SK-N-SH (cell line): ENCODE measurements at regions not wholly inside any gene's neighbourhood (a gene's known extent, or its start where the extent isn't known, plus 50 kb on each side); places are given as distances from the start of the nearest gene placed in this dataset.

Experiments
- CTCF ChIA-PET: fragments of 300-600, 350-600 bp; formaldehyde crosslinking; extraction: SDS; loops from one replicate; lab custom pipeline; 2021; lab: Yijun Ruan, JAX
- POLR2A ChIA-PET: fragments of 350-600 bp; sonication (Branson Sonifier 250); formaldehyde crosslinking; extraction: SDS; loops from one replicate; lab custom pipeline; 2020; ENCODE audit warnings: antibody characterized with exemption, inconsistent platforms; lab: Yijun Ruan, JAX
- DNase-seq: peaks from one replicate; pipeline ENCODE4 v3.0.0; 2012
- H2AFZ ChIP-seq: fragments of 200-600 bp; sonication (generic); 2 replicates; pipeline ENCODE4 v1.8.1; 2016; ENCODE audit warnings: antibody characterized with exemption, mild to moderate bottlenecking, low read depth
- H3F3A ChIP-seq: fragments of 200-600 bp; sonication (generic); replicated peaks from 2 replicates; pipeline ENCODE3; 2016; ENCODE audit warnings: antibody characterized with exemption, mild to moderate bottlenecking; ENCODE audit not compliant: insufficient read depth
- H3K27ac ChIP-seq, 2 experiments: fragments of 200-500 bp in 1 of 2; fragments of 200-600 bp in 1 of 2; sonication (Bioruptor generic) in 1 of 2; sonication (generic), shearing (Covaris generic) in 1 of 2; 2 replicates each; pipeline versions ENCODE4 v1.5.1 to v1.6.1; 2014 to 2016; ENCODE audit warnings: low read depth in 2 of 2, inconsistent platforms in 1 of 2, low read length in 1 of 2, mild to moderate bottlenecking in 1 of 2, mixed read lengths in 1 of 2
- H3K27me3 ChIP-seq: fragments of 200-600 bp; sonication (generic), shearing (Covaris generic); 2 replicates; pipeline ENCODE4 v1.6.1; 2016; ENCODE audit warnings: mixed run types; ENCODE audit not compliant: insufficient read depth
- H3K36me3 ChIP-seq, 2 experiments: fragments of 200-500 bp in 1 of 2; fragments of 200-600 bp in 1 of 2; sonication (Bioruptor generic) in 1 of 2; sonication (generic) in 1 of 2; replicated peaks in 1 of 2; 2 replicates each; pipeline versions ENCODE3 to v1.5.1; 2014 to 2016; ENCODE audit warnings: low read length in 1 of 2, mild to moderate bottlenecking in 1 of 2; ENCODE audit not compliant: insufficient read depth in 2 of 2, control insufficient read depth in 1 of 2
- H3K4me1 ChIP-seq, 2 experiments: fragments of 200-500 bp in 1 of 2; fragments of 200-600 bp in 1 of 2; sonication (Bioruptor generic) in 1 of 2; sonication (generic), shearing (Covaris generic) in 1 of 2; 2 replicates each; pipeline versions ENCODE4 v1.5.1 to v1.6.1; 2014 to 2016; ENCODE audit warnings: low read depth in 1 of 2, low read length in 1 of 2, mixed run types in 1 of 2; ENCODE audit not compliant: insufficient read depth in 2 of 2, control insufficient read depth in 1 of 2
- H3K4me2 ChIP-seq: fragments of 200-600 bp; sonication (generic), shearing (Covaris generic); 2 replicates; pipeline ENCODE4 v1.6.1; 2017; ENCODE audit warnings: mixed run types
- H3K4me3 ChIP-seq, 2 experiments: fragments of 200-500 bp in 1 of 2; fragments of 200-600 bp in 1 of 2; sonication (Bioruptor generic) in 1 of 2; sonication (generic), shearing (Covaris generic) in 1 of 2; 2 replicates each; pipeline versions ENCODE4 v1.5.1 to v1.8.1; 2014 to 2016; ENCODE audit warnings: low read depth in 2 of 2, inconsistent platforms in 1 of 2, low read length in 1 of 2, mild to moderate bottlenecking in 1 of 2, mixed read lengths in 1 of 2, moderate library complexity in 1 of 2
- H3K79me2 ChIP-seq: fragments of 200-600 bp; sonication (generic); 2 replicates; pipeline ENCODE4 v1.8.1; 2017; ENCODE audit warnings: mild to moderate bottlenecking; ENCODE audit not compliant: insufficient read depth
- H3K9ac ChIP-seq: fragments of 200-600 bp; sonication (generic); 2 replicates; pipeline ENCODE4 v1.6.1; 2017; ENCODE audit warnings: mixed run types
- H3K9me2 ChIP-seq: fragments of 200-600 bp; sonication (generic); 2 replicates; pipeline ENCODE4 v1.6.1; 2017; ENCODE audit warnings: mixed run types
- H3K9me3 ChIP-seq: fragments of 200-600 bp; sonication (generic); 2 replicates; pipeline ENCODE4 v1.6.1; 2017; ENCODE audit warnings: mixed run types, mild to moderate bottlenecking, moderate library complexity
- H4K20me1 ChIP-seq: fragments of 200-600 bp; sonication (generic); 2 replicates; pipeline ENCODE4 v1.6.1; 2017; ENCODE audit warnings: mild to moderate bottlenecking, mixed run types; ENCODE audit not compliant: insufficient read depth
- CHD2 ChIP-seq: fragments of 150-350 bp; IDR thresholded peaks from 2 replicates; pipeline ENCODE4 v1.6.1; 2018; ENCODE audit warnings: low read length; ENCODE audit not compliant: partially characterized antibody
- ELF1 ChIP-seq: IDR thresholded peaks from 2 replicates; pipeline ENCODE4 v1.4.0; 2012
- FOXJ3 ChIP-seq: sonication (generic); formaldehyde crosslinking; IDR thresholded peaks from 2 replicates; pipeline ENCODE4 v1.5.1; 2020; ENCODE audit warnings: mild to moderate bottlenecking, missing genetic modification reagents
- FOXM1 ChIP-seq: IDR thresholded peaks from 2 replicates; pipeline ENCODE4 v1.4.0; 2012; ENCODE audit warnings: low read depth, mild to moderate bottlenecking
- GABPA ChIP-seq: IDR thresholded peaks from 2 replicates; pipeline ENCODE4 v1.4.0; 2012; ENCODE audit warnings: low read depth, mild to moderate bottlenecking
- NFIC ChIP-seq: IDR thresholded peaks from 2 replicates; pipeline ENCODE4 v1.4.0; 2012; ENCODE audit warnings: borderline replicate concordance
- NRF1 ChIP-seq: IDR thresholded peaks from 2 replicates; pipeline ENCODE4 v1.6.1; 2012; ENCODE audit warnings: low read depth, mild to moderate bottlenecking, low read length
- RAD21 ChIP-seq: IDR thresholded peaks from 2 replicates; pipeline ENCODE4 v1.6.1; 2012; ENCODE audit warnings: mild to moderate bottlenecking, low read length
- RFX5 ChIP-seq: IDR thresholded peaks from 2 replicates; pipeline ENCODE4 v1.6.1; 2012; ENCODE audit warnings: mild to moderate bottlenecking, improper control_type of control experiment, low read length
- RXRA ChIP-seq: IDR thresholded peaks from 2 replicates; pipeline ENCODE4 v1.4.0; 2012; ENCODE audit warnings: low read depth, mild to moderate bottlenecking, borderline replicate concordance
- SMC3 ChIP-seq: IDR thresholded peaks from 2 replicates; pipeline ENCODE4 v1.6.1; 2012; ENCODE audit warnings: low read depth, low read length, improper control_type of control experiment
- TAF1 ChIP-seq: IDR thresholded peaks from 2 replicates; pipeline ENCODE4 v1.6.1; 2012; ENCODE audit warnings: low read depth, mild to moderate bottlenecking, low read length, moderate library complexity, borderline replicate concordance
- TCF12 ChIP-seq: IDR thresholded peaks from 2 replicates; pipeline ENCODE4 v1.4.0; 2012
- WGBS: methylation state at CpG from one replicate; pipeline ENCODE4 v1.1.6; 2017; ENCODE audit warnings: low lambda C conversion rate; 5-methylcytosine and 5-hydroxymethylcytosine counted together
- TF ChIP-seq, protein P1 (sequence below): fragments of 150-350 bp; IDR thresholded peaks from 2 replicates; pipeline ENCODE4 v1.6.1; 2016; ENCODE audit warnings: mild to moderate bottlenecking, low read depth, low read length
- TF ChIP-seq, protein P2 (sequence below): IDR thresholded peaks from 2 replicates; pipeline ENCODE4; 2012
- TF ChIP-seq, protein P3 (sequence below): IDR thresholded peaks from 2 replicates; pipeline ENCODE4 v1.4.0; 2012; ENCODE audit warnings: low read depth
- TF ChIP-seq, protein P4 (sequence below): fragments of 150-350 bp; IDR thresholded peaks from 2 replicates; pipeline ENCODE4 v1.6.1; 2017; ENCODE audit warnings: antibody characterized with exemption, low read length, low read depth, borderline replicate concordance
- TF ChIP-seq, protein P5 (sequence below): IDR thresholded peaks from 2 replicates; pipeline ENCODE4 v1.4.0; 2012; ENCODE audit warnings: low read depth, borderline replicate concordance

DNA sequence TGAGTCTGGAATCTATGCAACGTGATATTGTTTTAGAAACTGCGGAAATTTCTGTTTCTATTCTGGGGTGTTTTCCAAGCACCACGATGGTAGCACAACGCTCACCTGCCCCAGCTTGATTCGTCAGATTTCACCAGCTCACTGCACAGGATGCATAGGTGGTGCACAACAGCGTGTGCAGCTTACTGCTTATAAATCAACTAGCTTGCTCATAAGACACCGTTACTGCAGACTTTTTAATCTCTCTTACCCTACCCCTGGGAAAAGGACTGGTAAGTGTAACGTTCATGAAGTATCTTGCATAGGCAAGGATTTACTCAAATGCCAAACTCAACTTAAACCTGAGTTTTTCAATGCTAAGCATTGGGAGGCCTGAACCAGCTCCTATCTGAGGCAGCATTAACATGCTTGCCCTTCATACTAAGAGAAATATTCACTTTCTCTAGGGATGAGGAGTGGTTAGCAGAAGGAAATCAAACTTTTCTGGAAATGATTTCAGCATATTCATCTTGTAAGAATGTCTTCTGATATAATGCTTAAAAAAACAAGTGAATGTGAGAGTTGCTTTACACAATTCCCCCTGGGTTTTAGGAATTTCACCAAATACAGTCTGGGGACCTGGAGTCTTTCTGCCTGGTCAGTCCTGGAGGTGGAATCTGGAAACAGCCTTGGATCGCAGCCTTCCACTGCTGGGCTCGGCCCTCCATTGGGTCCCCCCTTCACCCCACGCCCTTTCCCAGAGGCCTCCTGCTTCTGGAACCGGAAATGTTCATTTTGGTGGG, 100.6 kb downstream of the DACT2 start:
- no peaks in the 10 kb centered on the region for H3K9me2 ChIP-seq
- H3K27ac ChIP-seq, result no peak overlapping the region
- no peaks in the 10 kb centered on the region for H3K79me2 ChIP-seq
- no peak overlapping the region for H3K9ac ChIP-seq
- H3K9me3 ChIP-seq, result no peaks in the 10 kb centered on the region
- no peaks in the 10 kb centered on the region for H4K20me1 ChIP-seq
- H3K4me1 ChIP-seq, result no peaks in the 10 kb centered on the region
- H3K4me3 ChIP-seq, result no peak overlapping the region
- ChIA-PET POLR2A (no interaction called here), CTCF (interaction anchor here (1.0 kb wide), 1 partner anchor 13 kb away, joined by 3 read pairs; no protein-coding TSS in a partner anchor)
- no peaks in the 10 kb centered on the region for H3K36me3 ChIP-seq
- no peaks in the 10 kb centered on the region for H3F3A ChIP-seq
- no peak overlapping the region for H2AFZ ChIP-seq
- DNase-seq, result no peak
- no peak overlapping the region for H3K4me2 ChIP-seq
- H3K27me3 ChIP-seq, result no peaks in the 10 kb centered on the region
- TF ChIP-seq, protein P1, sequence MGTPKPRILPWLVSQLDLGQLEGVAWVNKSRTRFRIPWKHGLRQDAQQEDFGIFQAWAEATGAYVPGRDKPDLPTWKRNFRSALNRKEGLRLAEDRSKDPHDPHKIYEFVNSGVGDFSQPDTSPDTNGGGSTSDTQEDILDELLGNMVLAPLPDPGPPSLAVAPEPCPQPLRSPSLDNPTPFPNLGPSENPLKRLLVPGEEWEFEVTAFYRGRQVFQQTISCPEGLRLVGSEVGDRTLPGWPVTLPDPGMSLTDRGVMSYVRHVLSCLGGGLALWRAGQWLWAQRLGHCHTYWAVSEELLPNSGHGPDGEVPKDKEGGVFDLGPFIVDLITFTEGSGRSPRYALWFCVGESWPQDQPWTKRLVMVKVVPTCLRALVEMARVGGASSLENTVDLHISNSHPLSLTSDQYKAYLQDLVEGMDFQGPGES, result no peak
- TF ChIP-seq TCF12 (no peak), NRF1 (no peak)
- TF ChIP-seq, protein P2, sequence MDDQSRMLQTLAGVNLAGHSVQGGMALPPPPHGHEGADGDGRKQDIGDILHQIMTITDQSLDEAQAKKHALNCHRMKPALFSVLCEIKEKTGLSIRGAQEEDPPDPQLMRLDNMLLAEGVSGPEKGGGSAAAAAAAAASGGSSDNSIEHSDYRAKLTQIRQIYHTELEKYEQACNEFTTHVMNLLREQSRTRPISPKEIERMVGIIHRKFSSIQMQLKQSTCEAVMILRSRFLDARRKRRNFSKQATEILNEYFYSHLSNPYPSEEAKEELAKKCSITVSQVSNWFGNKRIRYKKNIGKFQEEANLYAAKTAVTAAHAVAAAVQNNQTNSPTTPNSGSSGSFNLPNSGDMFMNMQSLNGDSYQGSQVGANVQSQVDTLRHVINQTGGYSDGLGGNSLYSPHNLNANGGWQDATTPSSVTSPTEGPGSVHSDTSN, result no peak
- 42% methylated on average over 9 of the region's 12 CpGs for WGBS

DNA sequence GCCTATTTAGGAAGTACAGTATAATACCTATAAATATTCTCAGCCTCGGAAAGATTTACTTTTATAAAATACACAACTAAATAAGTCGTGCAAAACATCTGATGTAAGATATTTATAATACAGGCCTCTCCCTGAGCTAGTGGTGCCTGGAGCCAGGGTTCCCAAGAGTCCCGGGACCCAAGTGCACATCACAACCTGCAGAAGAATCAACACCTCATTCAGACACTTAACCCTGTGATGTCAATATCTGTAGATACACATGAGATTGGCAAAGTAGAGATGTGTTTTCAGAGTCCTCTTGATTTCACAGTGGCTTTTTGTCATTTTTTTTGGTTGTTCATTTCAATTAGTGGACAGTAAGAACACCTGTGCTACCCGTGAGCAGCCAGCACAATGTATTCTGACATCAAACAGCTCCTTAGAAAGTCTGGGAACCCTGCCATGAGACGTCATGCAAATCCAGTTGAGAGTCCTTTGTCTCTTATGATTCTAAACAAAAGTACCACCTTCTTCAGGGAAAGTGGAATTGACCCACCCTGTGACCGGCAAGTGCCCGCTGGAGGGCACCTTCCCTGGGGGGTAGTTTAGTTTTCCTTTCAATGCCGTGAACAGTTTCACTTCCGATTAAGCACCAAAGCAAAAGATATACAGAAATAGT, 101.6 kb downstream of the DACT2 start:
- ChIA-PET POLR2A (no interaction called here), CTCF (interaction anchor here (1.0 kb wide), 1 partner anchor 12 kb away, joined by 3 read pairs; no protein-coding TSS in a partner anchor)
- Histone ChIP-seq H3K4me3 (no peak overlapping the region), H3K9me3 (no peaks in the 10 kb centered on the region), H3K4me2 (no peak overlapping the region), H3F3A (no peaks in the 10 kb centered on the region), H3K27me3 (no peaks in the 10 kb centered on the region), H3K36me3 (no peaks in the 10 kb centered on the region), H3K79me2 (no peaks in the 10 kb centered on the region), H3K9ac (no peak overlapping the region), H3K9me2 (no peaks in the 10 kb centered on the region), H3K27ac (no peak overlapping the region), H3K4me1 (no peaks in the 10 kb centered on the region), H4K20me1 (no peaks in the 10 kb centered on the region), H2AFZ (no peak overlapping the region)
- no peak for DNase-seq
- TF ChIP-seq RXRA (no peak), TCF12 (no peak), FOXJ3 (CRISPR knock-in tag) (no peak), RAD21 (no peak), GABPA (no peak), NFIC (no peak), TAF1 (no peak), SMC3 (no peak), ELF1 (no peak), CHD2 (no peak), RFX5 (no peak), FOXM1 (no peak)
- TF ChIP-seq, protein P3, sequence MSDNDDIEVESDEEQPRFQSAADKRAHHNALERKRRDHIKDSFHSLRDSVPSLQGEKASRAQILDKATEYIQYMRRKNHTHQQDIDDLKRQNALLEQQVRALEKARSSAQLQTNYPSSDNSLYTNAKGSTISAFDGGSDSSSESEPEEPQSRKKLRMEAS, result no peak
- TF ChIP-seq, protein P4, sequence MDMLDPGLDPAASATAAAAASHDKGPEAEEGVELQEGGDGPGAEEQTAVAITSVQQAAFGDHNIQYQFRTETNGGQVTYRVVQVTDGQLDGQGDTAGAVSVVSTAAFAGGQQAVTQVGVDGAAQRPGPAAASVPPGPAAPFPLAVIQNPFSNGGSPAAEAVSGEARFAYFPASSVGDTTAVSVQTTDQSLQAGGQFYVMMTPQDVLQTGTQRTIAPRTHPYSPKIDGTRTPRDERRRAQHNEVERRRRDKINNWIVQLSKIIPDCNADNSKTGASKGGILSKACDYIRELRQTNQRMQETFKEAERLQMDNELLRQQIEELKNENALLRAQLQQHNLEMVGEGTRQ, result no peak
- TF ChIP-seq, protein P5, sequence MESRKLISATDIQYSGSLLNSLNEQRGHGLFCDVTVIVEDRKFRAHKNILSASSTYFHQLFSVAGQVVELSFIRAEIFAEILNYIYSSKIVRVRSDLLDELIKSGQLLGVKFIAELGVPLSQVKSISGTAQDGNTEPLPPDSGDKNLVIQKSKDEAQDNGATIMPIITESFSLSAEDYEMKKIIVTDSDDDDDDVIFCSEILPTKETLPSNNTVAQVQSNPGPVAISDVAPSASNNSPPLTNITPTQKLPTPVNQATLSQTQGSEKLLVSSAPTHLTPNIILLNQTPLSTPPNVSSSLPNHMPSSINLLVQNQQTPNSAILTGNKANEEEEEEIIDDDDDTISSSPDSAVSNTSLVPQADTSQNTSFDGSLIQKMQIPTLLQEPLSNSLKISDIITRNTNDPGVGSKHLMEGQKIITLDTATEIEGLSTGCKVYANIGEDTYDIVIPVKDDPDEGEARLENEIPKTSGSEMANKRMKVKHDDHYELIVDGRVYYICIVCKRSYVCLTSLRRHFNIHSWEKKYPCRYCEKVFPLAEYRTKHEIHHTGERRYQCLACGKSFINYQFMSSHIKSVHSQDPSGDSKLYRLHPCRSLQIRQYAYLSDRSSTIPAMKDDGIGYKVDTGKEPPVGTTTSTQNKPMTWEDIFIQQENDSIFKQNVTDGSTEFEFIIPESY, result no peak
- TF ChIP-seq, protein P2, result no peak
- WGBS, result 54% methylated on average over 9 of the region's 9 CpGs
